ENCODE measurements at regions not wholly inside any gene's neighbourhood (a gene's known extent, or its start where the extent isn't known, plus 50 kb on each side); places are given as distances from the start of the nearest gene placed in this dataset.

DNA sequence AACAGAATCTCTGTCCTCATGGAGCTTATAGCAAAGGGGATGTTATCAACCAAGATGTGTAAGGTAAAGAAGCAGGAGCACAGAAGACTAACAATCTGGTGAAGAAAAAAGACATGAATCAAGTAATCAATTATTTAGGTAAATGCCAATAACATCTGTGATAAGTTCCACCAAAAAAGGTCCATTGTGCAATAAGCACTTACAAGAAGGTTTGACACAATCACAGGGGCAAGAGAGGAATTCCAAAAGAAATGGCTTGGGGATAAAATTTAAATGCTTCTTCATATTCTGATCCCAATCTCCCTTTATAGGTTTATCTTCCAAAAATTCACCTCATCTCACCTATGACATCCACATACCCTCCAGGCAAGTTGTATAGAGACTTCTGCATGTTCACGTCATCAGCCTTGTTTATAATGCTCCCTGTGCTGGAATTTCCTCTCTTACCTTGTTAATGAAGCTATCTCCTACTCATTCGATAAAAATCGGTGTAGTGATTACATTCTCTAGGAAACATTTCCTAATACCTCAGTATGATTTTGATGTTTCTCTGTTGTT lies 53.6 kb upstream of the DPT start:
- no peak for DNase-seq (ENCODE audit: low read depth in 2 of 2)

- no peak for DNase-seq (ENCODE audit: low read depth in 2 of 2)
Measured at GRCh38 chr1:168783458-168784210, 54.6 kb upstream of the DPT start.

- no peak for DNase-seq (ENCODE audit: low read depth in 2 of 2)
Measured at GRCh38 chr1:168786476-168787330, 57.7 kb upstream of the DPT start.

DNA sequence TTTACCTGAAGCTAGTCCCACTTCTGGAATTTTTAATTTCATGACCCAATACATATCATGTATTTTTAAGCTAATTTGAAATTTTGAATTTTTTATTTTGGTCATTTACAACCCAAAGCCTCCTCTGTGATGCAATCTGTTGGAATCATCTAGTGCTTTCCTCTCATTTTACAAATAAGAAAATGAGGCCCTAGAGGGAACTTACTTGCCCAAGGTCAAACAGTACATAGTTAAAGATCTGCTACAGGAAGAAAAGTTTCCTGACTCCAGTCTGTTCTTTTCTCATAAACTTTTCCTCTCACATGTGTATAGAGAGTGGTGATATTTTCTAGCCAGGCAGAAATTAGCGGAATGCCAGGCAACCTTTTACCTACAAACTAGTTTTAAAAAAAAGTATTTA lies 59.3 kb upstream of the DPT start:
- no peak for DNase-seq (ENCODE audit: low read depth in 2 of 2)

DNA sequence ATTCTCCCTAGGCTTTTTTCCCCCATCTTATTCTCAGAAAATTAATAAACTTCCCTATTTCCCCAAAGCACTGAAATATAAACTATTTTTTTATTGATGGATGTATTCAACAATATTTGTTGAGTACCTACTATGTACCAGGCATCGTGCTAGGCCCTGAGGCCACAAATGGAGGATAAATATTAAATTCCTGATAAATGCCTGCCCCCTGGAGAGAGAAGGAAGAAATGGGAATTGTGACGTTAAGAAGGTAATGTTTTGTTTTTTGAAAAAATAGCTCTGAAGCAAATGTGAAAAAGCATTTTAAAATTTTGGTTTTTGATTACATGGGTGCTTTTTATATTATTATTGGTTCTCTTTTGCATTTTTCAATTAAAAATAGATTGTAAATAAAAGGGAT lies 60.5 kb upstream of the DPT start:
- no peak for DNase-seq (ENCODE audit: low read depth in 2 of 2)

DNA sequence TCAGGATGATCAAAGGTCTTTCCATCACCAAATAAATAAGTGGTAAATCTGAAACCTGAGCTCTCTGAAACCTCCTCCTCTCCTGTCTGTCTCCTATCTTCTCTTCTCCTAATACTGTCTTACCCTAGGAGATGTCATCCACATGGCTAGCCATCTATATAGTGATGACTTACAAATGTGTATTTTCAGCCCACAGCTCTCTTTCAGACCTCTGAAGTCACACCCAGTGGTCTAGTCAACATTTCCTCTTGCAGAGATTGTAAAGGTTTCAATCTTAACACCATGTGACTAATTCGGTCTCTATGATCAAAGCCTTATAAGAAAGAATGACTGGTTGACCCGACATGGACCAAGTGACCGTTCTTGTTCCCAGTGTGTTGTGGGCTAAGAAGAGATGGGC lies 63.1 kb upstream of the DPT start:
- no peak for DNase-seq (ENCODE audit: low read depth in 2 of 2)

DNA sequence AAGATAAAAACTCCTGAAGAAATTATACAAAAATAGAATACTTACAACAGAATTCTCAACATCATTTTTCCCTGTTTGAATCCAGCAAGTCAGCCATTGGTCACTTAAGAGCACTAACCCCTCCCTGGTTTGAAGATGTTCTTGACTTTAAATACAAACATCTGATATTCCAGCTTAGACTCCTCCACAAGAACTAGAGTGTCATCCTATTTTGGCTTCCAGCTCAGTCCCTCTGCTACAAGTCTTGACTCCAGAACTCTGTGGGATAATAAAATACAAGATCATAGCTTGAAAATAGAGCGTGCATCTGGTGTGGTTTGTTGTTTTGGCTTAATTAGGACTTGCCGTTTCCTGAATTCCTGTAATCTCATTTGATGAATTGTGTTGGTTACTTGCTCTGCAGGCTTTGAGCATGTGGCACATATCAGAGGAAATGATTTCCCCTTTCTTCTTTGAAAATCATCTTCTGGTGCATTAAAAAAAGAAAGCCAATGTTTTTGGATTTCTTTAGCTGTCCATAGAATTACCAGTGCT lies 63.7 kb upstream of the DPT start:
- no peak for DNase-seq (ENCODE audit: low read depth in 2 of 2)

- no peak for DNase-seq (ENCODE audit: low read depth in 2 of 2)
Measured at GRCh38 chr1:168794057-168794456, 65.1 kb upstream of the DPT start.

GRCh38 chr1:168795681-168796080 lies 66.7 kb upstream of the DPT start:
- DNase-seq (ENCODE audit: low read depth in 2 of 2): no peak

DNA sequence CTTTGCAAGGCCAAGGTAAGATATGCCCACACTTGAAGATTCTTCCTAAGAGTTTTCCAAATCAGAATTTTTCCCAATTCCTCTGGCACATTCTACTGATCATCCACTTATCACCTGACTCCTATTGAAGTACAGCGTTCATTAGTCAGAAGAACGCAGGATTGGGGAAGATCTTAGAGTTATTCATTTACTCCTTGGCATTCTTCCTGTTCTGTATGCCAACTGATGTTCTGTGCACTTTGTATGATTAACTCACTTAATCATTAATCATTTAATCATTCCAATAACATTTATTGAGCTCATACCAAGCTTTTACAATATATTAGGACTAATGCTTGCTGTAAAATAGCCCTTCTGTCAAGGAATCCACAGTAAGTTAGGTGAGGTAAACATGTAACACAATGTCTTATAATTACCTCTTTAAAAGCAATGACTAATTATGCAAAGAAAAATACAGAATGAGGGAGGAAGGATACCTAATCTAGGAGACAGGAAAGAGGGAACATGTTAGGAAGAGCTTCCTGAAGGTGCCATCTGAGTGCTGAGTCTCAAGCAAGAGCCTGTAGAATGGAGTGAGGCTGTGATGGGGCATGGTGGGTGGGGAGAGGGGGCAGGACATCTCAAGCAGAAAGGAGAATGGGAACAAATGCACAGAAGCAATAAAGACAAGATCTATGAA lies 71.1 kb upstream of the DPT start:
- DNase-seq (ENCODE audit: low read depth in 2 of 2): no peak

GRCh38 chr1:168801032-168801745 lies 72.2 kb upstream of the DPT start:
- DNase-seq (ENCODE audit: low read depth in 2 of 2): no peak

DNA sequence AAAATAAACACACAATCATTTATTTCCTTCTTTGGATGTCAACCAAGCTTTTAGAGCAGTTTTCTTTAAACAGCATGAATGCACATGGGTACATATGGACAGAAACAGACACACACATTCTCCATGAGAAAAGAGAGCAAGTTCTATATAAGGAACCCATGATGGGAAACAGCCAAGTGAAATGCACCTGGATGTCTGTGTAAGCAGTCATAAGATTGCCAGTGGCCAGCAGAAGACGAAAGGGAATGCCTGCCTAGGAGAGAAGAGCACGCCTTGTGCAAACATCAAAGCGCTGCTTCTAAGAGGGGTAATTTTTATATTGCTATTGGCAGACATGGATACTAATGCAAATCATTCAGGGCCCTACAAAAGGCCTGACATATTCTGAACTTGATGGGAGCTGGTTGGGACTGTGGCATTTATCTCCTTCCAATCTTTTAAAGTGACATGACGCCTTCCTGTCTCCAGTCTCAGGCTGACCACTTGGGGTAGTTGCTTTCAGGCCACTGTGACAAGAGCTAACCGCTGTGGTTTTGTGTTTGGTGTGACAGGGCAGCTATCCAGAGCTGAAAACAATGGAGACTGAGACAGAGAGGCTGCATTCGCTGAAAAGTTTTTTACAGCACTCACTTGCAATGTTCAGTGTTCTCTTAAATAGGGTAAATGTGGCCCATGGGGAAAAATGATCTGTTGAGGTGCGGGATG lies 75.0 kb upstream of the DPT start:
- DNase-seq (ENCODE audit: low read depth in 2 of 2): no peak

DNA sequence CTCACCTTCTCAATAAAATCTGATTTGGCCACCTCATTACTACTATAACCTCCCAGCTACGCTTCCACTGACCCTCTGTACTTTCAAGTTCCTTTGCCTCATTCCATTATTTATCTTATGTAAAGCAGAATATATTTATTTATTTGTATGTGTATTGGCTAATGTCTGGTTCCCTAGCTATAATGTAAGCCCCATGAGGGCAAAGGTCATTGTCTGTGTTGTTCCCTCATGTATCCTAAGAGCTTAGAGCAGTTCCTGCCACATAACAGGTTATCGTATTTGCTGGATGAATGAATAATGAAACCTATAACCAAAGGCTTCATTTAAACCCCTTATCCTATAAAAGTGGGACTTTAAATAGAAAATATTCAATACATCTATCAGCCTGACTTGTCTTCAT lies 77.9 kb upstream of the DPT start:
- no peak for DNase-seq (ENCODE audit: low read depth in 2 of 2)

- no peak for DNase-seq (ENCODE audit: low read depth in 2 of 2)
Measured at GRCh38 chr1:168811176-168811575, 82.2 kb upstream of the DPT start.

DNA sequence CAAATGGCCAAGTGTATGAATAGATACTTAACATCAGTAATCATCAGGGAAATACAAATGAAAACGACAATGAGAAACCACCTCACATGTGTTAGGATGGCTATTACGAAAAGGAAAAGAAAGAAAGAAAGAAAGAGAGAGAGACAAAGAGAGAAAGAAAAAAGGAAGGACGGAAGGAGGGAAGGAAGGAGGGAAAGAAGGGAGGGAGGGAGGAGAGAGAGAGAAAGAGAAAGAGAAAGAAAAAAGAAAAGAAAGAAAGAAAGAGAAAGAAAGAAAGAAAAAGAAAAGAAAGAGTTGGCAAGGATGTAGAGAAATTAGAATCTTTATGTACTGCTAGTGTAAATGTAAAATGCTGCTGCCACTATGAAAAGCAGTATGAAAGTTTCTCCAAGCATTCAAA lies 90.7 kb upstream of the DPT start:
- no peak for DNase-seq (ENCODE audit: low read depth in 2 of 2)

DNA sequence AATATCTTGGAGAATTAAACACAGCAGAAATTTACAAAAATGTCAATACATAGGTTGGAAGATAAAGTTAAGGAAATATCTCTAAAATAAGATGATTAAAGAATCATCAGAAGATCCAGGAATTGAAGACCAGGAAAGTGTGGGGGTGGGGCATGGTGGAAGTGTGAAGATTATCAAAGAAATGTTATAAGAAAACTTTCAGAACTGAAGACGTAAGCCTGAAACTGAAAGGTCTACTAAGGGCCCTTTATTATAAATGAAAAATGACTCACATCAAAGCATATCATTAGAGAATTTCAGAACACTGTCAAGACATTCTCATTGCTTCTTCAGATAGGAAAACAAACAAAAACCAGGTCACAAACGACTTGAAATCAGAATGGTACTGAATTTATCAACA lies 92.4 kb upstream of the DPT start:
- peak in 1 of 2 donors; percentile 11 for DNase-seq (ENCODE audit: low read depth in 2 of 2)

GRCh38 chr1:168822911-168823310 lies 93.9 kb upstream of the DPT start:
- DNase-seq (ENCODE audit: low read depth in 2 of 2): no peak

DNA sequence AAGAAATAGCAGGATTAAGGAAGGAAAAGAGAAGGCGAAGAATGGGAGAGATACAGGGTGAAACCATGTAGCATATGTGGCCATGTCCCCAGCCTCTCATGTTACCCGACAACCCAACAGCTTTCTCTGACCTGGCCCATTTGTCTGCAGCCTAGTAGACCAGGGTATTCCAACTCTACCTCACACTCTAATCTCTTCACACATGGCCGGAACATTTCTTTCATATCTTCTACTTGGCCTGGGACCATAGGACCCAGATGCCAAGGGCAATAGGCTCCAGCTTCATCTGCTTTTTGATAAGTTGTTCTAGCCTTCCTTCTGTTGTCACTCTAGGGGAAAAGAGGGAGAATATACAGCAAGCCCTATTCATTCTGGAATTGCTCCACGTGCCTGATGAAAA lies 95.0 kb upstream of the DPT start:
- DNase-seq (ENCODE audit: low read depth in 2 of 2): no peak

DNA sequence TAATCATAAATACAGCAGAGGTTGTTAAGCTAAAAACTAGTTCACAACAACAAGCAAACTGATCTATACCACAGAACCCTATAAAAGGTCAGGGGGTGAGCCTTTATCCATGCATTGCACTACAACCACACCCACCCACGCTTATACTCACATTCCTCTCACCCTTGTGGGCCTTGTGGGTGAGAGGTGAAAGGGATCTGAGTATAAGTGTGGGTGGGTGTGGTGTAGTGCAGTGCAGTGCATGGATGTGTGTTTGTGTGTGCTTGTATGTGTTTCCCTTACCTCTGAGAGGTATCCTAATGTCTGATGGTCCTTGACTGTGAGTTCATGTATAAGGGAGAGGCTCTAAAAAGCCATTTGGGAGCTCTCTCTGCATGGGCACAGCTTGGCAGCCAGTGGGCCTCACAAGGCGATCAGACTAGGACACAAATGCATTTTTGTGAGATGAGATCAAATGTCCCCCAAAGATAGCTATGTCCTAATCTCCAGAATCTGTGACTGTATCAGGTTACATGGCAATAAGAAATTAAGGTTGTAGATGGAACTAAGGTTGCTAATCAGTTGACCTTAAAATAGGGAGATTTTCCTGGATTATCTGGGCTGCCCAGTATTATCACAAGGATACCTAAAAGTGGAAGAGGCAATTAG lies 95.5 kb upstream of the DPT start:
- DNase-seq (ENCODE audit: low read depth in 2 of 2): no peak

GRCh38 chr1:168825129-168825528 lies 96.1 kb upstream of the DPT start:
- DNase-seq (ENCODE audit: low read depth in 2 of 2): no peak

Data from stimulated activated CD4-positive, alpha-beta T cell treated with anti-CD3 and anti-CD28 coated beads, Interleukin-1b, Interleukin-23, amount 100 ng/mL, for 4 hours (primary cell).